ENCODE measurements at regions not wholly inside any gene's neighbourhood (a gene's known extent, or its start where the extent isn't known, plus 50 kb on each side); places are given as distances from the start of the nearest gene placed in this dataset.

DNA sequence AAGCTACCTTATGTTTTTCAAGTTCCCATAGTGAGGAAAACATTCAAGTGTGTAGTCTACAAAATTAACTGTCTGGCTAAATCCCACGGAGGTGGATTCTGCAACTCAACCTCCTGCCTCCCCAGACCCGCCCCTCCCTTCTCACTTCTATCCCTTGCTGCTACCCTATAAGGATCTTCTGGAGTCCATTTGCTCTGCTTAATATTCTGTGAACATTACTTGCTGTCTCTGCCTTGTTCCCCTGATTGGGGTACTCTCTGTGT is 163.2 kb downstream of the KCNE4 start:
- Histone ChIP-seq H3K4me1 (ENCODE audit: insufficient read depth, low read length) (0 out of 2 replicates have a peak, but pooled peaks cover under 1% of the 10 kb centered on the region), H3T11ph (ENCODE audit: low read length) (no peak overlapping the region), H3K9ac (ENCODE audit: extremely low read depth, insufficient read length, low read length) (no peak overlapping the region), H2AK5ac (ENCODE audit: insufficient read length, low read length) (no peak overlapping the region), H3K14ac (ENCODE audit: insufficient read depth, low read length) (no peak overlapping the region), H3K18ac (ENCODE audit: insufficient read length, low read depth, low read length) (no peak overlapping the region), H2BK120ac (ENCODE audit: low read depth, low read length, poor library complexity, severe bottlenecking) (no peak overlapping the region), H3K4ac (ENCODE audit: low read depth, low read length) (no peak overlapping the region), H3K79me2 (ENCODE audit: insufficient read depth, low read length) (no peaks in the 10 kb centered on the region), H2BK20ac (ENCODE audit: low read depth, low read length, poor library complexity, severe bottlenecking) (no peak overlapping the region), H4K91ac (ENCODE audit: insufficient read length, low read depth, low read length) (no peak overlapping the region), H3K23ac (ENCODE audit: insufficient read length, low read depth, low read length) (no peak overlapping the region), H3K79me1 (ENCODE audit: insufficient read depth, low read depth, low read length, poor library complexity, severe bottlenecking) (no peaks in the 10 kb centered on the region), H2BK5ac (ENCODE audit: insufficient read length, low read length) (no peak overlapping the region), H2BK12ac (ENCODE audit: insufficient read length, low read depth, low read length) (no peak overlapping the region), H3K27ac (ENCODE audit: insufficient read length, low read depth, low read length) (no peak overlapping the region), H3K23me2 (ENCODE audit: insufficient read length, low read depth, low read length, poor library complexity, severe bottlenecking) (no peaks in the 10 kb centered on the region), H4K8ac (replicated peaks; ENCODE audit: insufficient read length, low read depth, low read length) (no peak overlapping the region), H2AFZ (ENCODE audit: low read length) (no peak overlapping the region), H4K20me1 (ENCODE audit: control insufficient read depth, insufficient read depth, insufficient read length) (no peaks in the 10 kb centered on the region), H3K56ac (ENCODE audit: insufficient read length, low read depth, low read length) (no peak overlapping the region), H2BK15ac (ENCODE audit: low read depth, low read length) (no peak overlapping the region), H3K27me3 (ENCODE audit: insufficient read depth, low read length) (no peaks in the 10 kb centered on the region), H3K9me3 (ENCODE audit: control insufficient read depth, low read depth, low read length) (no peaks in the 10 kb centered on the region), H4K5ac (ENCODE audit: insufficient read length, low read depth, low read length) (no peak overlapping the region), H3K4me2 (ENCODE audit: insufficient read depth, insufficient read length, low read length) (no peak overlapping the region)
- Mint-ChIP-seq H3K4me3 (no peak overlapping the region), H3K27ac (no peak overlapping the region), H3K27me3 (ENCODE audit: low read depth) (no peaks in the 10 kb centered on the region), H3K36me3 (ENCODE audit: insufficient read depth in 1 of 3, low read depth in 3 of 3) (peaks cover 0 to 5% (median 0%) of the 10 kb centered on the region in 3 experiments; a peak in 3 of 7 replicates), H3K4me1 (peaks cover 8 to 10% of the 10 kb centered on the region in 2 experiments), H3K9me3 (peaks cover 2 to 6% of the 10 kb centered on the region in 2 experiments; a peak in 3 of 5 replicates)
- no CpG with 5 or more reads among the region's 2 CpGs for WGBS (ENCODE audit: extremely low coverage, insufficient read length, low lambda C conversion rate)
- TF ChIP-seq, protein P1, sequence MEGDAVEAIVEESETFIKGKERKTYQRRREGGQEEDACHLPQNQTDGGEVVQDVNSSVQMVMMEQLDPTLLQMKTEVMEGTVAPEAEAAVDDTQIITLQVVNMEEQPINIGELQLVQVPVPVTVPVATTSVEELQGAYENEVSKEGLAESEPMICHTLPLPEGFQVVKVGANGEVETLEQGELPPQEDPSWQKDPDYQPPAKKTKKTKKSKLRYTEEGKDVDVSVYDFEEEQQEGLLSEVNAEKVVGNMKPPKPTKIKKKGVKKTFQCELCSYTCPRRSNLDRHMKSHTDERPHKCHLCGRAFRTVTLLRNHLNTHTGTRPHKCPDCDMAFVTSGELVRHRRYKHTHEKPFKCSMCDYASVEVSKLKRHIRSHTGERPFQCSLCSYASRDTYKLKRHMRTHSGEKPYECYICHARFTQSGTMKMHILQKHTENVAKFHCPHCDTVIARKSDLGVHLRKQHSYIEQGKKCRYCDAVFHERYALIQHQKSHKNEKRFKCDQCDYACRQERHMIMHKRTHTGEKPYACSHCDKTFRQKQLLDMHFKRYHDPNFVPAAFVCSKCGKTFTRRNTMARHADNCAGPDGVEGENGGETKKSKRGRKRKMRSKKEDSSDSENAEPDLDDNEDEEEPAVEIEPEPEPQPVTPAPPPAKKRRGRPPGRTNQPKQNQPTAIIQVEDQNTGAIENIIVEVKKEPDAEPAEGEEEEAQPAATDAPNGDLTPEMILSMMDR (conservative IDR thresholded peaks at IDR 0.05) = no peak
- DNase-seq = no peak

All from H9 (cell line).